Mammary epithelial cell (primary cell): ENCODE measurements at regions not wholly inside any gene's neighbourhood (a gene's known extent, or its start where the extent isn't known, plus 50 kb on each side); places are given as distances from the start of the nearest gene placed in this dataset.

Source experiments
- CTCF ChIP-seq, 2 donors: IDR thresholded peaks in 1 of 2; conservative IDR thresholded peaks in 1 of 2; 2 replicates each; pipeline ENCODE4 v1.5.1; 2011 to 2012; ENCODE audit warnings: inconsistent platforms in 2 of 2, low read length in 2 of 2, mild to moderate bottlenecking in 2 of 2, control low read depth in 1 of 2, low read depth in 1 of 2; ENCODE audit not compliant: insufficient read depth in 1 of 2; ENCODE audit errors: extremely low read depth in 1 of 2
- EZH2 ChIP-seq: IDR thresholded peaks from 2 replicates; pipeline ENCODE4 v1.6.1; 2012; ENCODE audit warnings: low read length, inconsistent platforms, borderline replicate concordance

DNA sequence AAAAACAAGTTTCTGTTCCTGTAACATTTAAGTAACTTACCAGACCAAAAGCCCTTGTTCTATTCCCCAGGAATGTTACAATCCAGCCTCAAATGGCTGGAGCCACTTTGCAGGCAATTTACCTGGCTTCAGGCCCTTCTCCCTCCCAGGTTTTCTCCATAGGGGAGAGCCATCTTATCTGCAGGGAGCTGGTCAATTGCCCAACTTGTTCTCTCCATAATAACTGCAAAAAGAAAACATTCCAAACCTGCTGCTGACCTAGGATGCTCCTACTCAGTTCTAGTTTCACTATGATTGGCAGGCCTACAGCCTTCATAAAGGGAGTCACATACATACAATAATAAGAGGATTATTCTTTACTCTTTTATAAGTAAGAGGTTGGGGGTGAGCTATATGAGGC lies 670.7 kb downstream of the PCDH7 start:
- TF ChIP-seq CTCF (conservative IDR thresholded peaks at IDR 0.05 in 1 of 2, IDR thresholded peaks at IDR 0.05 in 1 of 2; ENCODE audit: extremely low read depth in 1 of 2, insufficient read depth in 1 of 2, low read depth in 1 of 2, low read length in 2 of 2) (no peak), EZH2 (no peak)
